Gastroesophageal sphincter (tissue), 3 donors: ENCODE measurements at regions not wholly inside any gene's neighbourhood (a gene's known extent, or its start where the extent isn't known, plus 50 kb on each side); places are given as distances from the start of the nearest gene placed in this dataset.

Experiments used
- CTCF ChIP-seq, 4 experiments: fragments of 200-600 bp in 2 of 4; fragments of 450-650 bp in 2 of 4; sonication (generic) in 1 of 4; IDR thresholded peaks; one replicate each; pipeline ENCODE4 v1.5.1; 2017 to 2019; ENCODE audit warnings: antibody characterized with exemption in 4 of 4, mild to moderate bottlenecking in 2 of 4, moderate library complexity in 2 of 4
- POLR2A ChIP-seq, 2 donors: fragments of 450-650 bp; IDR thresholded peaks; one replicate each; pipeline ENCODE4 v1.6.1; 2017; ENCODE audit warnings: antibody characterized with exemption in 2 of 2, mild to moderate bottlenecking in 2 of 2, moderate library complexity in 1 of 2
- POLR2AphosphoS5 ChIP-seq: sonication (generic); formaldehyde crosslinking; IDR thresholded peaks from one replicate; pipeline ENCODE4 v1.6.1; 2017; ENCODE audit warnings: antibody characterized with exemption

DNA sequence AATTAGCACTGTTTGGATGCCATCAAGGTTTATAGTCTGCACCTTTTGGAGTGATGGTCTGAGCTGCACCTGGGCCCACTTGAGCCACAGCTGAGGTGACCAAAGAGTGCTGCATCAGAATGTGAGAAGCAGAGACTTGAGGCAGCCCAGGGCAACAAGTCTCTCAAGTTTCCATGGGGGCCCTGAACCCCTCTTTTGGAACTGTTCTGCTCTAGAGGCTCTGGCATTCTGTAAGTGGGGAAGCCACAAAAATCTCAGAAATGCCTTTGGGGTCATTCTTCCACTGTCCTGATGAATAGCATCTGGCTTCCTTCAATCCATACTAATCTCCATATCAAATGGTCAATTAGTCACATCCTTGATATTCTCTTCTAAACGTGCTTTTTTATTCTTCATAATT is 298.4 kb upstream of the MAOA start:
- no peak for TF ChIP-seq POLR2AphosphoS5
- TF ChIP-seq CTCF (IDR thresholded peaks at IDR 0.05), result no peak
- TF ChIP-seq POLR2A (IDR thresholded peaks at IDR 0.05), result no peak
